ENCODE measurements at regions not wholly inside any gene's neighbourhood (a gene's known extent, or its start where the extent isn't known, plus 50 kb on each side); places are given as distances from the start of the nearest gene placed in this dataset.

DNA sequence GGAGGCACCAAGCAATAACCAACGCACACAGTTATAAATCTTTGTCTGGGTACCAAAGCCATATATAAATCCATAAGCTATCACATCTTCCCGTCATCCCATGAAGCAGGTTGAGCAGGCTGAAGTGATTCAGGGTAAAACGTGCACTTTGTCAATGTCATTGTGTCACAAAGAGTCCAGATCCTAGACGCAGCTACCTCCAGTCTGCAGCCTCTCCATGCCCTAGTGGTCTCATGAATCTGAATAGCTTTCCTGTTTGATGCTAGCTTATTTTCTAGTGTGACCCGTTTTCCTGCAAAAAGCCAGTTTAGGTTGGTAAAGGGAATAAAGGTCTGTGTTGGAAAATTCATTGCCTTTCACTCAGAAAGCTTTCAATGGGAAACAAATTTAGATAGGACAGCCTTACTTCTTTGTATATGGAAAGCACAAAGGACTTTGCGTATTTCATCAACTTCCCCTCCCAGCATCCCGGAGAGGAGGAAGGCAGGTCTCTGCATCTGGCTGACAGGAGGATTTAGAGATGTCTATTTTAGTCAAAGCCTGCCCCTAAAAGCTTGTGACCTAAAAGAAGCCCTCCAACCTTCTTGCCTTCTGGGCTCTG is 222.3 kb upstream of the ARL4C start:
- Histone ChIP-seq H3K9ac (ENCODE audit: control insufficient read depth, insufficient read depth, low read length) (no peak overlapping the region), H2AFZ (ENCODE audit: control insufficient read depth, low read depth, low read length) (no peak overlapping the region), H4K20me1 (ENCODE audit: control insufficient read depth, insufficient read depth) (no peaks in the 10 kb centered on the region), H3K4me2 (ENCODE audit: control insufficient read depth, insufficient read depth) (no peak overlapping the region), H3K27ac (ENCODE audit: control insufficient read depth, insufficient read depth) (no peak overlapping the region), H3K79me2 (ENCODE audit: control insufficient read depth, insufficient read depth, low read length) (no peaks in the 10 kb centered on the region), H3K4me3 (no peak overlapping the region), H3K36me3 (ENCODE audit: control insufficient read depth in 2 of 2, insufficient read depth in 2 of 2, low read length in 1 of 2) (no peaks in the 10 kb centered on the region), H3K9me3 (replicated peaks; ENCODE audit: control insufficient read depth, insufficient read depth, low read length) (no peaks in the 10 kb centered on the region), H3K27me3 (replicated peaks in 1 of 2; ENCODE audit: control insufficient read depth in 2 of 2, insufficient read depth in 2 of 2, low read length in 1 of 2) (no peaks in the 10 kb centered on the region), H3K4me1 (ENCODE audit: control insufficient read depth, insufficient read depth, low read length) (no peaks in the 10 kb centered on the region)
- in situ Hi-C loops (cut with MboI) (no loop called here), intact Hi-C loops (cut with micrococcal nuclease; ENCODE audit: unreplicated experiment) (no loop called here)
- ChIA-PET RAD21 (ENCODE audit: unreplicated experiment) (no interaction called here), CTCF (no interaction called here), POLR2A (no interaction called here), SMC1A (ENCODE audit: uncharacterized antibody, unreplicated experiment) (interaction anchor here (1.2 kb wide), 1 partner anchor 16 kb away, joined by 3 read pairs; no protein-coding TSS in a partner anchor)
- no TSS peak for BruUV-seq (replicated peaks)
- WGBS (ENCODE audit: insufficient coverage, insufficient replicate concordance, low lambda C conversion rate, missing lambda C conversion rate) = 18% methylated on average over 7 of the region's 7 CpGs
- TF ChIP-seq SP1 (IDR thresholded peaks at IDR 0.05; ENCODE audit: low read depth, low read length) (no peak), IRF5 (IDR thresholded peaks at IDR 0.05; ENCODE audit: borderline replicate concordance) (no peak), MTA3 (IDR thresholded peaks at IDR 0.05; ENCODE audit: borderline replicate concordance, low read length) (no peak), SKIL (IDR thresholded peaks at IDR 0.05; ENCODE audit: low read depth, poor library complexity, severe bottlenecking) (no peak), ETV6 (conservative IDR thresholded peaks at IDR 0.05 in 1 of 2, IDR thresholded peaks at IDR 0.05 in 1 of 2; ENCODE audit: borderline replicate concordance in 1 of 2, low read depth in 1 of 2) (no peak), CREB1 (IDR thresholded peaks at IDR 0.05; ENCODE audit: low read depth) (no peak), POLR2A (IDR thresholded peaks at IDR 0.05; ENCODE audit: low read depth, low read length) (no peak), CTCF (IDR thresholded peaks at IDR 0.05 in 2 of 3, conservative IDR thresholded peaks at IDR 0.05 in 1 of 3; ENCODE audit: control insufficient read depth in 2 of 3, extremely low read depth in 1 of 3, insufficient read depth in 1 of 3, low read depth in 3 of 3, low read length in 3 of 3) (no peak), PBX3 (IDR thresholded peaks at IDR 0.05; ENCODE audit: insufficient replicate concordance, low read depth, low read length) (no peak), RB1 (IDR thresholded peaks at IDR 0.05; ENCODE audit: borderline replicate concordance) (no peak)
- TF ChIP-seq, protein P1, sequence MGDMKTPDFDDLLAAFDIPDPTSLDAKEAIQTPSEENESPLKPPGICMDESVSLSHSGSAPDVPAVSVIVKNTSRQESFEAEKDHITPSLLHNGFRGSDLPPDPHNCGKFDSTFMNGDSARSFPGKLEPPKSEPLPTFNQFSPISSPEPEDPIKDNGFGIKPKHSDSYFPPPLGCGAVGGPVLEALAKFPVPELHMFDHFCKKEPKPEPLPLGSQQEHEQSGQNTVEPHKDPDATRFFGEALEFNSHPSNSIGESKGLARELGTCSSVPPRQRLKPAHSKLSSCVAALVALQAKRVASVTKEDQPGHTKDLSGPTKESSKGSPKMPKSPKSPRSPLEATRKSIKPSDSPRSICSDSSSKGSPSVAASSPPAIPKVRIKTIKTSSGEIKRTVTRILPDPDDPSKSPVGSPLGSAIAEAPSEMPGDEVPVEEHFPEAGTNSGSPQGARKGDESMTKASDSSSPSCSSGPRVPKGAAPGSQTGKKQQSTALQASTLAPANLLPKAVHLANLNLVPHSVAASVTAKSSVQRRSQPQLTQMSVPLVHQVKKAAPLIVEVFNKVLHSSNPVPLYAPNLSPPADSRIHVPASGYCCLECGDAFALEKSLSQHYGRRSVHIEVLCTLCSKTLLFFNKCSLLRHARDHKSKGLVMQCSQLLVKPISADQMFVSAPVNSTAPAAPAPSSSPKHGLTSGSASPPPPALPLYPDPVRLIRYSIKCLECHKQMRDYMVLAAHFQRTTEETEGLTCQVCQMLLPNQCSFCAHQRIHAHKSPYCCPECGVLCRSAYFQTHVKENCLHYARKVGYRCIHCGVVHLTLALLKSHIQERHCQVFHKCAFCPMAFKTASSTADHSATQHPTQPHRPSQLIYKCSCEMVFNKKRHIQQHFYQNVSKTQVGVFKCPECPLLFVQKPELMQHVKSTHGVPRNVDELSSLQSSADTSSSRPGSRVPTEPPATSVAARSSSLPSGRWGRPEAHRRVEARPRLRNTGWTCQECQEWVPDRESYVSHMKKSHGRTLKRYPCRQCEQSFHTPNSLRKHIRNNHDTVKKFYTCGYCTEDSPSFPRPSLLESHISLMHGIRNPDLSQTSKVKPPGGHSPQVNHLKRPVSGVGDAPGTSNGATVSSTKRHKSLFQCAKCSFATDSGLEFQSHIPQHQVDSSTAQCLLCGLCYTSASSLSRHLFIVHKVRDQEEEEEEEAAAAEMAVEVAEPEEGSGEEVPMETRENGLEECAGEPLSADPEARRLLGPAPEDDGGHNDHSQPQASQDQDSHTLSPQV (IDR thresholded peaks at IDR 0.05) = no peak
- no peak for FAIRE-seq
- no peak for ATAC-seq
- no peak for DNase-seq (ENCODE audit: low read depth, low spot score)
